Neural crest cell (in vitro differentiated cells): ENCODE measurements at regions not wholly inside any gene's neighbourhood (a gene's known extent, or its start where the extent isn't known, plus 50 kb on each side); places are given as distances from the start of the nearest gene placed in this dataset.

Experiments
- DNase-seq: peaks from one replicate; pipeline ENCODE4 v3.0.0; 2021; ENCODE audit warnings: low read depth, mixed read lengths, low spot score
- H3K27ac Mint-ChIP-seq: one replicate; pipeline ENCODE4 v1.8.0; 2021; ENCODE audit warnings: mild to moderate bottlenecking, mixed read lengths; ENCODE audit not compliant: unreplicated experiment
- H3K27me3 Mint-ChIP-seq: 2 replicates; pipeline ENCODE4 v1.8.0; 2021; ENCODE audit warnings: low read depth, mild to moderate bottlenecking, mixed read lengths
- H3K36me3 Mint-ChIP-seq: 2 replicates; pipeline ENCODE4 v1.8.0; 2021; ENCODE audit warnings: low read depth, mild to moderate bottlenecking, mixed read lengths
- H3K4me1 Mint-ChIP-seq: 2 replicates; pipeline ENCODE4 v1.8.0; 2021; ENCODE audit warnings: mixed read lengths
- H3K4me3 Mint-ChIP-seq: one replicate; pipeline ENCODE4 v1.8.0; 2021; ENCODE audit warnings: mild to moderate bottlenecking, mixed read lengths
- H3K9me3 Mint-ChIP-seq: 2 replicates; pipeline ENCODE4 v1.8.0; 2021; ENCODE audit warnings: mixed read lengths
- CTCF ChIP-seq: fragments of 200-600 bp; sonication (generic); conservative IDR thresholded peaks from 2 replicates; pipeline ENCODE4 v1.5.0; 2021; ENCODE audit warnings: antibody characterized with exemption, mild to moderate bottlenecking

DNA sequence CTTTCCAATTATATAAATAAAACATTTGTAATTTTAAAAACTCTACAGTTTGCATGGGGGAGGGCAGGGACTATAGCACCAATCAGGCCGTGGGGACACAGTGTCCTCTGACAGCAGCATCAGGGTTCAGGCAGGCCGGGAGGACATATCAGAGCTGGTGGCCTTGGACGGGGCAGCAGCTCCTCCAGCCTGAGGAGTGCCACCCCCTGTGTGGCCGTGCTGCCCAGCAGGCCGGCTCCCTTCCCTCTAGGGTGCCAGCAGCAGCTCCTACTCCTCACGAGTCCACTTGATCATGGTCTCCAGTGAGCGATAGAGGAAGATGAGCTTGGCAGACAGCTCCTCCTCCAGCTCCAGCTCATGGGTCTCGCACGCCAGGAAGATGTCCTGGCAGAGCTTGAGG, 144.0 kb upstream of the PHACTR3 start:
- Mint-ChIP-seq H3K9me3 (no peaks in the 10 kb centered on the region), H3K4me3 (no peak overlapping the region), H3K4me1 (peaks cover 5% of the 10 kb centered on the region), H3K27me3 (no peaks in the 10 kb centered on the region), H3K36me3 (no peaks in the 10 kb centered on the region), H3K27ac (no peak overlapping the region)
- DNase-seq, result no peak
- TF ChIP-seq CTCF, result no peak

GRCh38 chr20:59461526-59461925, 142.8 kb upstream of the PHACTR3 start:
- peaks cover 3% of the 10 kb centered on the region for H3K4me1 Mint-ChIP-seq
- no peak overlapping the region for H3K4me3 Mint-ChIP-seq
- H3K9me3 Mint-ChIP-seq, result no peaks in the 10 kb centered on the region
- no peak overlapping the region for H3K27ac Mint-ChIP-seq
- no peaks in the 10 kb centered on the region for H3K36me3 Mint-ChIP-seq
- no peak for TF ChIP-seq CTCF
- H3K27me3 Mint-ChIP-seq, result no peaks in the 10 kb centered on the region
- no peak for DNase-seq

DNA sequence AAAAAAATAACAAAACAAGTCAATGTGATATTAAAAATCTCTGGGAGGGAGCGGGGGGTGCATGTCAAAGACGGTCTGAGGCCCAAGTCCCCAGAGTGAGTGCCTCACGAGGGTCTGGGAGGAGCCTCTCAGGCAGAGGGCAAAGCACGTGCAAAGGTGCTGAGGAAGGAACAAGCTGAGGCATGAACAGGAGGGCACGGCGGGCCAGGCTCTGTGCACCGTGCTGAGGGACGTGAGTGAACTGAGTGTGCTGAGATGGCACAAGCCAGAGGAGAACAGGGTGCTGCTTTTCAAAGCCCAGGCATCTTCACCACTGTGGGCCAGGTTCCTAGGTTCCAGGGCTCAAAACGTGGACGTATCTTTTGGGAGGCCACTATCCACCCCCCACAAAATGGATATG, 142.1 kb upstream of the PHACTR3 start:
- Mint-ChIP-seq H3K36me3 (no peaks in the 10 kb centered on the region), H3K9me3 (no peaks in the 10 kb centered on the region), H3K27ac (no peak overlapping the region), H3K4me3 (no peak overlapping the region), H3K4me1 (peaks cover 4% of the 10 kb centered on the region), H3K27me3 (no peaks in the 10 kb centered on the region)
- DNase-seq, result no peak
- no peak for TF ChIP-seq CTCF

- no peaks in the 10 kb centered on the region for H3K36me3 Mint-ChIP-seq
- H3K27ac Mint-ChIP-seq, result no peak overlapping the region
- no peak for TF ChIP-seq CTCF
- peaks cover 4% of the 10 kb centered on the region for H3K4me1 Mint-ChIP-seq
- DNase-seq, result no peak
- H3K27me3 Mint-ChIP-seq, result no peaks in the 10 kb centered on the region
- no peak overlapping the region for H3K4me3 Mint-ChIP-seq
- no peaks in the 10 kb centered on the region for H3K9me3 Mint-ChIP-seq
Measured at GRCh38 chr20:59463541-59463940, 140.8 kb upstream of the PHACTR3 start.

GRCh38 chr20:59466107-59466815, 138.1 kb upstream of the PHACTR3 start:
- H3K36me3 Mint-ChIP-seq, result no peaks in the 10 kb centered on the region
- H3K27ac Mint-ChIP-seq, result peak overlapping the region; percentile 75
- peaks cover 11% of the 10 kb centered on the region for H3K4me1 Mint-ChIP-seq
- no peaks in the 10 kb centered on the region for H3K9me3 Mint-ChIP-seq
- no peaks in the 10 kb centered on the region for H3K27me3 Mint-ChIP-seq
- no peak for TF ChIP-seq CTCF
- H3K4me3 Mint-ChIP-seq, result no peak overlapping the region
- DNase-seq, result no peak
